Mononuclear cell (primary cell): ENCODE measurements at regions not wholly inside any gene's neighbourhood (a gene's known extent, or its start where the extent isn't known, plus 50 kb on each side); places are given as distances from the start of the nearest gene placed in this dataset.

Source experiments
- H3K27me3 ChIP-seq: 2 replicates; pipeline ENCODE4 v1.6.0; 2011; ENCODE audit warnings: low read length, control low read depth; ENCODE audit not compliant: insufficient read depth
- H3K4me1 ChIP-seq: 2 replicates; pipeline ENCODE4 v1.5.1; 2011; ENCODE audit warnings: mild to moderate bottlenecking, low read length, control low read depth; ENCODE audit not compliant: insufficient read depth
- H3K4me3 ChIP-seq: 2 replicates; pipeline ENCODE4 v1.5.1; 2011; ENCODE audit warnings: mild to moderate bottlenecking, low read length, moderate library complexity
- H3K9me3 ChIP-seq: 2 replicates; pipeline ENCODE4 v1.5.1; 2011; ENCODE audit warnings: low read depth, mild to moderate bottlenecking, control low read depth, low read length

GRCh38 chr13:76804801-76805200 lies 81.4 kb downstream of the KCTD12 start:
- Histone ChIP-seq H3K27me3 (no peaks in the 10 kb centered on the region), H3K4me3 (no peak overlapping the region), H3K9me3 (peaks cover 2% of the 10 kb centered on the region), H3K4me1 (peaks cover 40% of the 10 kb centered on the region)

GRCh38 chr13:76803831-76804230 lies 82.4 kb downstream of the KCTD12 start:
- Histone ChIP-seq H3K27me3 (no peaks in the 10 kb centered on the region), H3K4me3 (no peak overlapping the region), H3K9me3 (no peaks in the 10 kb centered on the region), H3K4me1 (peaks cover 42% of the 10 kb centered on the region)

- Histone ChIP-seq H3K27me3 (no peaks in the 10 kb centered on the region), H3K4me3 (no peak overlapping the region), H3K4me1 (peaks cover 54% of the 10 kb centered on the region), H3K9me3 (no peaks in the 10 kb centered on the region)
These were observed 85.3 kb downstream of the KCTD12 start for GRCh38 chr13:76800943-76801342.

- H3K27me3 ChIP-seq: no peaks in the 10 kb centered on the region
- peaks cover 42% of the 10 kb centered on the region for H3K4me1 ChIP-seq
- no peaks in the 10 kb centered on the region for H3K9me3 ChIP-seq
- no peak overlapping the region for H3K4me3 ChIP-seq
These were observed 86.5 kb downstream of the KCTD12 start for GRCh38 chr13:76799696-76800095.

GRCh38 chr13:76798037-76798436 lies 88.2 kb downstream of the KCTD12 start:
- no peaks in the 10 kb centered on the region for H3K27me3 ChIP-seq
- H3K4me1 ChIP-seq: peaks cover 28% of the 10 kb centered on the region
- no peak overlapping the region for H3K4me3 ChIP-seq
- no peaks in the 10 kb centered on the region for H3K9me3 ChIP-seq

GRCh38 chr13:76797361-76797760 lies 88.8 kb downstream of the KCTD12 start:
- peaks cover 27% of the 10 kb centered on the region for H3K4me1 ChIP-seq
- no peaks in the 10 kb centered on the region for H3K27me3 ChIP-seq
- H3K4me3 ChIP-seq: no peak overlapping the region
- no peaks in the 10 kb centered on the region for H3K9me3 ChIP-seq

GRCh38 chr13:76796851-76797250 lies 89.4 kb downstream of the KCTD12 start:
- Histone ChIP-seq H3K4me1 (peaks cover 22% of the 10 kb centered on the region), H3K4me3 (no peak overlapping the region), H3K27me3 (no peaks in the 10 kb centered on the region), H3K9me3 (no peaks in the 10 kb centered on the region)

GRCh38 chr13:76795701-76796695 lies 90.2 kb downstream of the KCTD12 start:
- Histone ChIP-seq H3K9me3 (no peaks in the 10 kb centered on the region), H3K27me3 (no peaks in the 10 kb centered on the region), H3K4me3 (no peak overlapping the region), H3K4me1 (peaks cover 22% of the 10 kb centered on the region)

DNA sequence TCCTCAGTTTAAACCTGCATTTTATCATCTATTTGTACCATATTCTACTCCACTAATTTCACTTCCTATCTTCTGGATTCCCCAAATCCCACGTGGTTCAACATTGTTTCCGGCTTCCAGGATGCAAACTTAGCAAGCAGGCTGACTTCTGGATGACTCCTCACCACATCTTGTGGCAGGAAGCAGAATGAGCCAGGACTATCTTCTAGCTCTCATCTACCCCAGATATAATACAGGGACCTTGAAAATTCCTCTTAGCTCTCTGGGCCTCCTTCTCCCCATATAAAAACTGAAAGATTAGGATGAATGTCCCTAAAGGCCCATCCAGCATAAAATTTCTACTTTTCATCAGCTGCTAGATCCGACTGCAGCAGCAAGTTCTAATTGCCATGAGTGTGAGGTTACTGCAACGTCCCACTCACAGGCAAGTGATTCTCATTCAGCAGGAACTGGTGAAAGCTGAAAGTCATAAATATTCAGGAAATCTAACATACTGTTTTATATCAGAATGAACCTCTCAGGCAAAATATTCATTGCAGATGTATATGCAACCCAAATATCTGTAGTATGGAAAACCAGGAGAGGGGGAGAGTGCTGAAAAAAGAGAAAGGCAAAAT lies 93.4 kb downstream of the KCTD12 start:
- Histone ChIP-seq H3K4me3 (no peak overlapping the region), H3K27me3 (no peaks in the 10 kb centered on the region), H3K4me1 (peaks cover 9% of the 10 kb centered on the region), H3K9me3 (no peaks in the 10 kb centered on the region)

DNA sequence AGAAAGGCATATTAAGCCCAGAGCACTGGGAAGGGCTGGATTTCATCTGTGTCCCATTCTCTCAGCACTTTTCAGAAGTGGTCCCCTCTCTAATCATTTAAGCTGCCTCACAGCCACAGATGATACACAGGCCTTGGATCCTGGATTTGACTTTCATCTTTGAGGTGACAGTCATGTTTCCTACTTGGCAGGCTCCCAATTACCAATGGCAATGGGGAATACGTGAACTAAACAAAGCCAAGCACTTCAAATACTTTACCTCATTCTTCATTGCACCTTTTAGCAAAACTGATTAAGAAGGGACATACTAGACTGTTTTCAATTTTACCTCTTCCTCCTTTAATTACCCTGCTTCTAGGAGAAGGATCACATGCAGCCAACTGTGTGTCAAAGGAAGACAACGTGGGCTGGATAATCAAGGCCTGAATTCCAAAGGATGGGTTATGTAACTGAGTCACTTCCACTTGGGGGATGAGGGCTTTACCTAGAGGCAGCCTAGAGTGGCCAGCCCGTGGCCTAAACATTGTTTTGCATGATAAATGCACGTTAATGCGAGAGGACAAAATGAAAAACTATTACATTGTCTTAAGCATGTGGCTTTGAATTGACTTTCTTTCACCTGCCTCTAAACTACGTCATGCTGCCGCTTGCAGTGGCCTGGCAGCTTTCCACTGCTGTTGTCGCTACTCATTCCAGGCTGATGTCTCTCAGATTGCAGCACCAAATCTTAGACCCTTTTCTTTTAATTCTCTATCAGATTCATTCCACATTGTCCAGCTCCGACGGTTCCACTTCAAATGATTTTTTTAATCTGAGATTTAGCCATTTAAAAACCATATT lies 95.0 kb downstream of the KCTD12 start:
- Histone ChIP-seq H3K27me3 (no peaks in the 10 kb centered on the region), H3K4me3 (no peak overlapping the region), H3K4me1 (peaks cover 7% of the 10 kb centered on the region), H3K9me3 (no peaks in the 10 kb centered on the region)

DNA sequence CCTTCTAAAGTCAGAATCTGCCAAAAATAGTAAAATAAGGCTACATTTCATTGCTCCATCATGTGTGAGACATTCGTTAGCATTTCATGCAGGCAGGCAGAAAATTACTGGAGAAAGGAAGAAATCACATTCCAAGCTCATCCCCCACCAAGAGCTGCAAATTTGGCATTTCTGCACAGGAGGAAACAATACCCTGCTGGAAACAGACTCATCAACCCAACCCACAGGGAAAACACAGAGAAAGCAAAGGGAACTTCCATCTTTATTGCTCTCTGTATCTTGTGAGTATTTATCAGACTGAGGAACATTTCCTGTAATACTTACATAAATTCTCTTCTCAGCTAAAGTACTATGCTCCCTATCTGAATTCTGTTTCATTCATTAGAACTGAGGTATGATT lies 95.7 kb downstream of the KCTD12 start:
- H3K27me3 ChIP-seq: no peaks in the 10 kb centered on the region
- H3K4me1 ChIP-seq: peaks cover 7% of the 10 kb centered on the region
- H3K4me3 ChIP-seq: no peak overlapping the region
- no peaks in the 10 kb centered on the region for H3K9me3 ChIP-seq

DNA sequence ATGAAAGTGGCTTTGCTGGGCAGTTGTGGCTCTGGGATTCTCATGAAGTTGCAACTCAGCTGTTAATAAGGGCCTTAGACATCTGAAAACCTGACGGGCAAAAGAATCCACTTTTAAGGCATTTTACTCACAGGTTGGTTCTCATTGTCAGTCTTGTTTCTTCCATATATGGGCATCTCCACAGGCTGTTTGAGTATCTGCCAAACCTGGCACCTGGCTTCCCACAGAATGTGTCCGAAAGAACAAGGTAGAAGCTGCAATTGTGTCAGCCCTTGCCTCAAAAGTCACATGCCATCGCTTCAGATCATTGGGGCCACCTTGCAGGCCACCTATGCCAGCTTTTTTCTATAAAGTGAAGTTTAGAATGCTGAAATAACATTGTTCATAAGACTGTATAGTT lies 102.4 kb downstream of the KCTD12 start:
- H3K4me1 ChIP-seq: no peaks in the 10 kb centered on the region
- no peak overlapping the region for H3K4me3 ChIP-seq
- H3K27me3 ChIP-seq: no peaks in the 10 kb centered on the region
- no peaks in the 10 kb centered on the region for H3K9me3 ChIP-seq

DNA sequence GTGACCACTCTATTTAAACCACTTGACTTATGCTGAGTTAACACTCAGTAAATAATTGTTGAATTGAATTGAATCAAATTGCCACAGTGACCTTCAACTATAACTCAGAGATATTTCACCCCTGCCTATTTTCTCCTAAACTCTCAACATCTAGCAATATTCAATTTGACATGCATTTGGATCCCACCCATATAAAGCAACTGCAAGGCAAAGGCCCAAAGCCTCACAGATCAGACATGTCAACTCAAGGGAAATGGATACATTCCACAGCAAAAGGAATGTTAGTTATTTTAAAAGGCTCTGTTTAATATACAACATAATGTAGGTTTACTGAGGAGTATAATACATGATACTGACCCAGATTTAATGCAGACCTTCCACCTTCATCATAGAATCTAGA lies 107.4 kb downstream of the KCTD12 start:
- no peaks in the 10 kb centered on the region for H3K4me1 ChIP-seq
- no peaks in the 10 kb centered on the region for H3K27me3 ChIP-seq
- no peak overlapping the region for H3K4me3 ChIP-seq
- H3K9me3 ChIP-seq: no peaks in the 10 kb centered on the region

- Histone ChIP-seq H3K9me3 (no peaks in the 10 kb centered on the region), H3K27me3 (no peaks in the 10 kb centered on the region), H3K4me3 (no peak overlapping the region), H3K4me1 (no peaks in the 10 kb centered on the region)
These were observed 109.1 kb downstream of the KCTD12 start for GRCh38 chr13:76777096-76777495.
